DND-41 (cell line): ENCODE measurements at regions not wholly inside any gene's neighbourhood (a gene's known extent, or its start where the extent isn't known, plus 50 kb on each side); places are given as distances from the start of the nearest gene placed in this dataset.

ENCODE experiments used
- ATAC-seq: fragments of 200-7000 bp; cut with Tn5 transposase; 3 replicates; pipeline ENCODE4 v1.9.1; 2021; ENCODE audit warnings: low read depth; ENCODE audit not compliant: insufficient read depth
- DNase-seq: peaks from one replicate; pipeline ENCODE4 v3.0.0-alpha.2; 2020
- H2AFZ ChIP-seq: 2 replicates; pipeline ENCODE4 v1.6.0; 2012; ENCODE audit warnings: low read depth, low read length
- H3K27ac ChIP-seq: 2 replicates; pipeline ENCODE4 v1.5.1; 2012; ENCODE audit warnings: low read length, inconsistent platforms
- H3K27me3 ChIP-seq: fragments of 200-600 bp; sonication (generic); 2 replicates; pipeline ENCODE4 v1.6.0; 2012; ENCODE audit warnings: low read length, mild to moderate bottlenecking, inconsistent platforms; ENCODE audit not compliant: insufficient read depth, poor library complexity
- H3K36me3 ChIP-seq: 2 replicates; pipeline ENCODE4 v1.5.1; 2012; ENCODE audit warnings: low read length, inconsistent platforms; ENCODE audit not compliant: insufficient read depth
- H3K4me1 ChIP-seq: 2 replicates; pipeline ENCODE4 v1.5.1; 2012; ENCODE audit warnings: mild to moderate bottlenecking, low read length; ENCODE audit not compliant: insufficient read depth
- H3K4me2 ChIP-seq: 2 replicates; pipeline ENCODE4 v1.6.0; 2012; ENCODE audit warnings: mild to moderate bottlenecking, moderate library complexity, low read length, inconsistent platforms; ENCODE audit not compliant: insufficient read depth
- H3K4me3 ChIP-seq, 2 experiments: fragments of 200-600 bp in 1 of 2; shearing (Covaris generic) in 1 of 2; 2 replicates each; pipeline ENCODE4 v1.5.1; 2012 to 2016; ENCODE audit warnings: inconsistent platforms in 2 of 2, low read length in 2 of 2, mild to moderate bottlenecking in 2 of 2, low read depth in 1 of 2, moderate library complexity in 1 of 2
- H3K79me2 ChIP-seq: 2 replicates; pipeline ENCODE4 v1.6.0; 2012; ENCODE audit warnings: low read length, inconsistent platforms; ENCODE audit not compliant: insufficient read depth
- H3K9ac ChIP-seq: 2 replicates; pipeline ENCODE4 v1.6.0; 2012; ENCODE audit warnings: low read depth, mild to moderate bottlenecking, inconsistent platforms, low read length, moderate library complexity
- H3K9me3 ChIP-seq: 2 replicates; pipeline ENCODE4 v1.5.1; 2012; ENCODE audit warnings: low read length, moderate library complexity, mild to moderate bottlenecking, inconsistent platforms; ENCODE audit not compliant: insufficient read depth, severe bottlenecking
- H4K20me1 ChIP-seq: 2 replicates; pipeline ENCODE4 v1.6.0; 2012; ENCODE audit warnings: low read length; ENCODE audit not compliant: insufficient read depth
- CTCF ChIP-seq: IDR thresholded peaks from 2 replicates; pipeline ENCODE4 v1.5.1; 2012; ENCODE audit warnings: borderline replicate concordance, low read length, moderate library complexity, mild to moderate bottlenecking; ENCODE audit not compliant: poor library complexity, severe bottlenecking; ENCODE audit errors: extremely low read depth
- EZH2 ChIP-seq: IDR thresholded peaks from 3 replicates; pipeline ENCODE4 v1.6.1; 2012; ENCODE audit warnings: borderline replicate concordance, low read depth, mild to moderate bottlenecking, moderate library complexity, low read length, inconsistent platforms; ENCODE audit not compliant: severe bottlenecking

- H3K27ac ChIP-seq: no peak overlapping the region
- no peaks in the 10 kb centered on the region for H3K4me1 ChIP-seq
- no peaks in the 10 kb centered on the region for H3K36me3 ChIP-seq
- H3K4me3 ChIP-seq: no peak overlapping the region
- DNase-seq: no peak
- H3K9me3 ChIP-seq: no peaks in the 10 kb centered on the region
- H4K20me1 ChIP-seq: no peaks in the 10 kb centered on the region
- H3K79me2 ChIP-seq: no peaks in the 10 kb centered on the region
- no peak overlapping the region for H2AFZ ChIP-seq
- ATAC-seq: peak; percentile 29; the same call in 1 of the 3 replicates
- no peak overlapping the region for H3K4me2 ChIP-seq
- TF ChIP-seq CTCF (no peak), EZH2 (no peak)
- no peak overlapping the region for H3K9ac ChIP-seq
- no peaks in the 10 kb centered on the region for H3K27me3 ChIP-seq
Measured at GRCh38 chr3:25273582-25274171, 154.4 kb upstream of the RARB start.

GRCh38 chr3:25277503-25277902 is 150.6 kb upstream of the RARB start:
- no peak overlapping the region for H3K4me3 ChIP-seq
- no peak overlapping the region for H2AFZ ChIP-seq
- no peaks in the 10 kb centered on the region for H3K4me1 ChIP-seq
- H3K9ac ChIP-seq: no peak overlapping the region
- no peak overlapping the region for H3K27ac ChIP-seq
- H3K79me2 ChIP-seq: no peaks in the 10 kb centered on the region
- no peak for TF ChIP-seq CTCF
- TF ChIP-seq EZH2: no peak
- H3K4me2 ChIP-seq: no peak overlapping the region
- no peaks in the 10 kb centered on the region for H3K9me3 ChIP-seq
- DNase-seq (no peak), ATAC-seq (no peak)
- H3K27me3 ChIP-seq: no peaks in the 10 kb centered on the region
- H4K20me1 ChIP-seq: no peaks in the 10 kb centered on the region
- H3K36me3 ChIP-seq: no peaks in the 10 kb centered on the region

- H3K4me3 ChIP-seq: no peak overlapping the region
- no peaks in the 10 kb centered on the region for H3K79me2 ChIP-seq
- no peaks in the 10 kb centered on the region for H3K27me3 ChIP-seq
- DNase-seq (no peak), ATAC-seq (no peak)
- no peak overlapping the region for H3K27ac ChIP-seq
- H3K4me2 ChIP-seq: no peak overlapping the region
- no peaks in the 10 kb centered on the region for H3K9me3 ChIP-seq
- TF ChIP-seq CTCF: no peak
- TF ChIP-seq EZH2: no peak
- no peaks in the 10 kb centered on the region for H3K36me3 ChIP-seq
- H2AFZ ChIP-seq: no peak overlapping the region
- H3K9ac ChIP-seq: no peak overlapping the region
- H3K4me1 ChIP-seq: no peaks in the 10 kb centered on the region
- no peaks in the 10 kb centered on the region for H4K20me1 ChIP-seq
Measured at GRCh38 chr3:25281041-25281731, 146.9 kb upstream of the RARB start.
